Lung (tissue), 11 donors: ENCODE measurements at regions not wholly inside any gene's neighbourhood (a gene's known extent, or its start where the extent isn't known, plus 50 kb on each side); places are given as distances from the start of the nearest gene placed in this dataset.

Experiments used
- ATAC-seq: fragments of 200-7000 bp; cut with Tn5 transposase; one replicate; pipeline ENCODE4 v1.9.1; 2020; ENCODE audit warnings: moderate number of reproducible peaks; ENCODE audit not compliant: insufficient read depth, low FRiP score
- DNase-seq, 3 donors: peaks; one replicate each; pipeline ENCODE4 v3.0.0-alpha.2; 2013 to 2017
- H3K27ac ChIP-seq, 2 donors: one replicate each; pipeline ENCODE4 v1.5.1; 2013; ENCODE audit warnings: mild to moderate bottlenecking in 2 of 2, moderate library complexity in 2 of 2, control low read depth in 1 of 2, inconsistent platforms in 1 of 2, low read depth in 1 of 2, low read length in 1 of 2
- H3K27me3 ChIP-seq, 3 donors: one replicate each; pipeline ENCODE4 v1.5.1; 2013; ENCODE audit warnings: low read length in 2 of 3; ENCODE audit not compliant: control insufficient read depth in 3 of 3, insufficient read depth in 3 of 3
- H3K36me3 ChIP-seq, 4 donors: one replicate each; pipeline ENCODE4 v1.5.1; 2013; ENCODE audit warnings: low read length in 4 of 4, mild to moderate bottlenecking in 1 of 4, moderate library complexity in 1 of 4; ENCODE audit not compliant: control insufficient read depth in 4 of 4, insufficient read depth in 4 of 4
- H3K4me1 ChIP-seq, 5 donors: one replicate each; pipeline ENCODE4 v1.5.1; 2013; ENCODE audit warnings: low read length in 5 of 5, mild to moderate bottlenecking in 2 of 5, moderate library complexity in 1 of 5; ENCODE audit not compliant: control insufficient read depth in 5 of 5, insufficient read depth in 5 of 5
- H3K4me3 ChIP-seq: one replicate; pipeline ENCODE4 v1.5.1; 2013; ENCODE audit warnings: mild to moderate bottlenecking, control low read depth, moderate library complexity
- H3K9ac ChIP-seq, 2 donors: one replicate each; pipeline ENCODE4 v1.5.1; 2013; ENCODE audit warnings: low read length in 2 of 2, control low read depth in 1 of 2; ENCODE audit not compliant: insufficient read depth in 1 of 2
- H3K9me3 ChIP-seq, 4 donors: one replicate each; pipeline ENCODE4 v1.5.1; 2013; ENCODE audit warnings: low read length in 3 of 4, mild to moderate bottlenecking in 1 of 4, moderate library complexity in 1 of 4; ENCODE audit not compliant: control insufficient read depth in 4 of 4, insufficient read depth in 3 of 4
- WGBS, 2 donors: extraction: QIAGEN DNeasy Blood & Tissue Kit; methylation state at CpG; one replicate each; pipeline ENCODE4 v1.1.7; 2013; 5-methylcytosine and 5-hydroxymethylcytosine counted together
- TF ChIP-seq, protein P1 (sequence below): IDR thresholded peaks from 2 replicates; pipeline ENCODE4 v1.5.1; 2012; ENCODE audit warnings: mild to moderate bottlenecking; ENCODE audit errors: control extremely low read depth, extremely low read depth
- donor health status: control.
- donor health status: control.
- donor health status: Bipolar disorder and iron deficiency.
- donor health status: healthy.
- donor health status: DM: yes; HTN: yes; CAD: no.

DNA sequence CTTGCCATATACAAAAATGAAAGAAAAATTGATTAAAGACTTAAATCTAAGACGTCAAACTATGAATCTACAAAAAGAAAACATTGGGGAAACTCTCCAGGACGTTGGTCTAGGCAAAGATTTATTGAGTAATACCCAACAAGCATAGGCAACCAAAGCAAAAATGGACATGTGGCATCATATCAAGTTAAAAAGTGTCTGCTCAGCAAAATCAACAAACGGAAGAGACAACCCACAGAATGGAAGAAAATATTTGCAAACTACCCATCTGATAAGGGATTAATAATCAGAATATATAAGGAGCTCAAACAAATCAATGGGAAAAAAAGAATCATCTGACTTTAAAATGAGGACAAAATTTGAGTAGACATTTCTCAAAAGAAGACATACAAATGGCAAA, 160.9 kb downstream of the DCLK3 start:
- ATAC-seq (no peak), DNase-seq (no peak)
- no peaks in the 10 kb centered on the region for H3K9me3 ChIP-seq
- no peak overlapping the region for H3K27ac ChIP-seq
- H3K27me3 ChIP-seq = no peaks in the 10 kb centered on the region
- H3K36me3 ChIP-seq = no peaks in the 10 kb centered on the region
- TF ChIP-seq, protein P1, sequence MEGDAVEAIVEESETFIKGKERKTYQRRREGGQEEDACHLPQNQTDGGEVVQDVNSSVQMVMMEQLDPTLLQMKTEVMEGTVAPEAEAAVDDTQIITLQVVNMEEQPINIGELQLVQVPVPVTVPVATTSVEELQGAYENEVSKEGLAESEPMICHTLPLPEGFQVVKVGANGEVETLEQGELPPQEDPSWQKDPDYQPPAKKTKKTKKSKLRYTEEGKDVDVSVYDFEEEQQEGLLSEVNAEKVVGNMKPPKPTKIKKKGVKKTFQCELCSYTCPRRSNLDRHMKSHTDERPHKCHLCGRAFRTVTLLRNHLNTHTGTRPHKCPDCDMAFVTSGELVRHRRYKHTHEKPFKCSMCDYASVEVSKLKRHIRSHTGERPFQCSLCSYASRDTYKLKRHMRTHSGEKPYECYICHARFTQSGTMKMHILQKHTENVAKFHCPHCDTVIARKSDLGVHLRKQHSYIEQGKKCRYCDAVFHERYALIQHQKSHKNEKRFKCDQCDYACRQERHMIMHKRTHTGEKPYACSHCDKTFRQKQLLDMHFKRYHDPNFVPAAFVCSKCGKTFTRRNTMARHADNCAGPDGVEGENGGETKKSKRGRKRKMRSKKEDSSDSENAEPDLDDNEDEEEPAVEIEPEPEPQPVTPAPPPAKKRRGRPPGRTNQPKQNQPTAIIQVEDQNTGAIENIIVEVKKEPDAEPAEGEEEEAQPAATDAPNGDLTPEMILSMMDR = no peak
- H3K4me3 ChIP-seq = no peak overlapping the region
- H3K9ac ChIP-seq = no peak overlapping the region
- H3K4me1 ChIP-seq = no peaks in the 10 kb centered on the region
- whole genome bisulfite sequencing, 2 donors = 66 to 69% methylated on average over 3 of the region's 3 CpGs

DNA sequence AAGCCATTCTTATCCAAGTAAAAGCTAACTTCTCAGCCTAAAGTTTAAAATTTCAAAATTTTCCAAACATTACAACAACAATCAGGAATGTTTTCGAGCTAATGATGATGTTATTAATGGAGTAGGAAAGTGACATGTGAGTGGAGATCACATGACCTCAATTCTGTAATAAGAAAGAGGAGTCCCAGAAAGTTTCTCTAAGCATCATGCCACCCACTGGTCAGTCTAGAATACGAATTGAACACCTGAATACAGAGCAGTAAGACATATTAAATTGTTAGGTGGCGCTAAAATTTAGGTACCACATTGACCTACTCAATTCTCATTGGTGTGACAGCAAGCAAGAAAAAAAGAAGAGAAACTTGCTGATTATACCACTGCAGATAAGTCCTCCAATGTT, 163.9 kb downstream of the DCLK3 start:
- no peak overlapping the region for H3K9ac ChIP-seq
- WGBS, 2 donors = 86 to 88% methylated on average over 3 of the region's 3 CpGs
- no peak for ATAC-seq
- DNase-seq = no peak
- H3K27ac ChIP-seq = no peak overlapping the region
- H3K4me1 ChIP-seq = no peaks in the 10 kb centered on the region
- TF ChIP-seq, protein P1 = no peak
- H3K9me3 ChIP-seq = no peaks in the 10 kb centered on the region
- H3K27me3 ChIP-seq = no peaks in the 10 kb centered on the region
- no peak overlapping the region for H3K4me3 ChIP-seq
- no peaks in the 10 kb centered on the region for H3K36me3 ChIP-seq
